Muscle layer of duodenum (tissue), 2 donors: ENCODE measurements at regions not wholly inside any gene's neighbourhood (a gene's known extent, or its start where the extent isn't known, plus 50 kb on each side); places are given as distances from the start of the nearest gene placed in this dataset.

Source experiments
- H3K27ac ChIP-seq: one replicate; pipeline ENCODE4 v1.7.0; 2013; ENCODE audit warnings: mild to moderate bottlenecking, low read length
- H3K27me3 ChIP-seq: one replicate; pipeline ENCODE4 v1.7.0; 2013; ENCODE audit warnings: low read depth, mild to moderate bottlenecking, control low read depth, low read length
- H3K36me3 ChIP-seq, 2 donors: one replicate each; pipeline ENCODE4 v1.7.0; 2013; ENCODE audit warnings: low read length in 2 of 2, control low read depth in 1 of 2, mild to moderate bottlenecking in 1 of 2; ENCODE audit not compliant: insufficient read depth in 2 of 2, control insufficient read depth in 1 of 2
- H3K4me1 ChIP-seq, 2 donors: one replicate each; pipeline ENCODE4 v1.7.0; 2013; ENCODE audit warnings: low read length in 2 of 2, mild to moderate bottlenecking in 2 of 2, control low read depth in 1 of 2, moderate library complexity in 1 of 2; ENCODE audit not compliant: insufficient read depth in 2 of 2, control insufficient read depth in 1 of 2
- H3K4me3 ChIP-seq, 2 donors: one replicate each; pipeline ENCODE4 v1.7.0; 2013; ENCODE audit warnings: low read length in 2 of 2, low read depth in 1 of 2, mild to moderate bottlenecking in 1 of 2
- H3K9me3 ChIP-seq, 2 donors: one replicate each; pipeline ENCODE4 v1.7.0; 2013; ENCODE audit warnings: low read length in 2 of 2, control low read depth in 1 of 2, mild to moderate bottlenecking in 1 of 2; ENCODE audit not compliant: control insufficient read depth in 1 of 2
- donor health status: healthy.

DNA sequence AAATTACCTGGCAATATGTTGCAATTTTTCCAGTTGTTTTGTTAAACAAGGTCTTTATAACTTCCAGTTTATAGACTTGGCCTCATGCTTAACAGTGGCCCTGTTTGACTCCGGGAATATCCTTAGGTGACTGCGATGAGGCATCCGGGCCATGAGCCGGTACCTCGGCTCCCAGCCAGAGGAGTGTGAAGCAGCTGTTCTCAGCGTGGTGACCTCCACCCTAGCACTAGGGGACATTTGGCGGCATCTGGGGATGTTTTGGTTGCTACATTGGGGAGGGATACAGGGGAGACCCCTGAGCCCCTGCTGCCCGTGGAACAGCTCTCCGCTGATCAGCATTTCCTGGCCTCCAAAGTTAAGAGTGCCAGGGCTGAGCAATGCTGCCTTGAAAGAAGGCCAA lies 533.4 kb downstream of the IRX1 start:
- Histone ChIP-seq H3K4me1 (no peaks in the 10 kb centered on the region), H3K9me3 (peaks cover 0 to 9% of the 10 kb centered on the region in 2 donors), H3K36me3 (no peaks in the 10 kb centered on the region), H3K4me3 (no peak overlapping the region), H3K27ac (no peak overlapping the region), H3K27me3 (peaks cover 4% of the 10 kb centered on the region)

DNA sequence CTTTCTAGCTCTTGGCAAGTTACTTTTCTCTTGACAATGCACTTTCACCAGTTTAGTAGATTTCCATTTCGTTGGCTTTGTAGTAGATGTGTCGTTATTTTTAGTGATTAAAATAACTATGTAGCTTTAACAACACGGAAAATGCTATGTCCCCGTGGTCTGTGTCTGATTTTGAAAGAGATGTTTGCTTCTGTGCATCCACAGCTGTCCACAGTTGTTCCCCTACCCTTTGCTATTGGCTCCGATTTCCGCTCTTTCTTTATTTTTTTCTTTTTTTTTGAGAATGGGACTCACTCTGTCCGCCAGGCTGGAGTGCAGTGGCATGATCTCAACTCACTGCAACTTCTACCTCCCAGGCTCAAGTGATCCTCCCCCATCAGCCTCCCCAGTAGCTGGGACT lies 533.9 kb downstream of the IRX1 start:
- Histone ChIP-seq H3K36me3 (no peaks in the 10 kb centered on the region), H3K27me3 (no peaks in the 10 kb centered on the region), H3K9me3 (peaks cover 0 to 9% of the 10 kb centered on the region in 2 donors), H3K4me3 (no peak overlapping the region), H3K4me1 (no peaks in the 10 kb centered on the region), H3K27ac (no peak overlapping the region)

DNA sequence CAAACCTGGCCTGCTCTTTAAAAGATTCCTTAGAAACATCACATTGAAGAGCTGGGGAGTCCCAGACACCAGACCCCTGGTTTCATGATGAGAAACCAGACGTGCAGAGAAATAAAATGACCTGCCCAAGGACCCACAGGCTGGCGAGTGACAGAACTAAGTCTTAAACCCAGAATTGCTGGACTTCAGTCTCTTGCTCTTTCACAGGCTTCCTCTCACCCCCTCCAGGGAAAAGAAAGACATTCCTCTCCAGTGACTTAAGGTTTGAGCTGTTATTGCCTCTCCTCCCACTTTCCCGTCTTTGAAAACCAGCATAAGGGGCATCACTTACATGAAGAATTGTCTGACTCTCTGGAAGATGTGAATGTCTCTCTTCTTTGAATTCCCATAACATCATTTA lies 535.2 kb downstream of the IRX1 start:
- Histone ChIP-seq H3K9me3 (peaks cover 0 to 9% of the 10 kb centered on the region in 2 donors), H3K4me3 (no peak overlapping the region), H3K27ac (no peak overlapping the region), H3K27me3 (no peaks in the 10 kb centered on the region), H3K4me1 (no peaks in the 10 kb centered on the region), H3K36me3 (no peaks in the 10 kb centered on the region)

DNA sequence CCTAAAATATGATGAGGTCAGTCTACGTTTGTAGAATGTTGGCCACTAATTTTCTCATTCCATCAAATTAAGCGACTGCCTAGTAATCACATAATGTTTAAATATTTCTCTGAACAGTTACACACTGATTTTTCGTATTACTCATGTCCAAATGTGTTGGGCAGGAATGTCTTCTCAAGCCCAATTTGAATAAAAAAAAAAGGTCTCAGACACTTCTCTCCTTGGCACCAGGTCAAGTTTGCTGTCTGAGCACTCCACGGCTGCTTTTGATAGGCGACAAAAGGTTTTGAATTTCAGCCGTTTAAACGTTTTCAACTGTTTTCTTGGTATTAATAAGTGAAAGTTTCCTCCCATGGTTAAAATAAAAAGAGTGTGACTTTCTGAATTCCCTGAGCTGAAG lies 542.1 kb downstream of the IRX1 start:
- Histone ChIP-seq H3K27ac (no peak overlapping the region), H3K36me3 (no peaks in the 10 kb centered on the region), H3K4me1 (no peaks in the 10 kb centered on the region), H3K9me3 (peaks cover 0 to 3% of the 10 kb centered on the region in 2 donors), H3K4me3 (no peak overlapping the region), H3K27me3 (no peaks in the 10 kb centered on the region)

DNA sequence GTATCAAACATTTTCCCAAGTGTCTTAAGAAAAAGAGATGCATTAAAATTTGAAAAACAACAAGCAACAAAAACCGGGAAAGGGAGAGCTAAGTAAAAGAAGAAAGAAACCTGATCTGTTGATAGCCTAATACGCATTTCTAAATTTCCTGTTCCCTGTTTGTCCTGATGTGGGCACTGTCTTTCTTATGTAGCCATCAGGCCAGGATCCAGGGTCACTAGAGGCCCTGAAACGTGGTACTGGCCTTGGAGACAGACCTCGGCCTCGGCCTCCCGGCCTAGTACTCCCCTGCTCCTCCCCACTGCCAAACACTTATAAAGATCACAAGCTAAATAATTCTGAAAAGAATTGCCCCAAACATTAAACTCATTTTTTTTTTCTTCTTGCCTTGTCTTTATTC lies 547.2 kb downstream of the IRX1 start:
- Histone ChIP-seq H3K4me3 (no peak overlapping the region), H3K36me3 (no peaks in the 10 kb centered on the region), H3K27me3 (no peaks in the 10 kb centered on the region), H3K27ac (no peak overlapping the region), H3K9me3 (peaks cover 0 to 7% of the 10 kb centered on the region in 2 donors), H3K4me1 (no peaks in the 10 kb centered on the region)

DNA sequence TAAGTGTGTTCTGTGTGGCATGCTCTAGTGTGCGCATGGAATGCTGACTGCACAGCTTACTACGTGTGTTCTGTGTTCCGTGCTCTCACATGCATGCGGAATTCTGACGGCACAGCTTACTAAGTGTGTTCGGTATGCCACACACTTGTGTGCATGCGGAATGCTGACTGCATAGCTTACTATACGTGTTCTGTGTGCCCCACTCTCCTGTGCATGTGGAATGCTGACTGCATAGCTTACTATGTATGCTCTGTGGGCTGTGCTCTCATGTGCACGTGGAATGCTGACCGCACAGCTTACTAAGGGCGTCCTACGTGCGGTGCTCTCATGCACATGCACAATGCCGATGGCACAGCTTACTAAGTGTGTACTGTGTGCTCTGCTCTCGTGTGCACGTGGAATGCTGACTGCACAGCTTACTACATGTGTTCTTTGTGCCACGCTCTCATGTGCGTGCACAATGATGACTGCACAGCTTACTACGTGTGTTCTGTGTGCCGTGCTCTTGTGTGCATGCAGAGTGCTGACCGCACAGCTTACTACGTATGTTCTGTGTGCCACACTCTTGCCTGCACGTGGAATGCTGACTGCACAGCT lies 548.9 kb downstream of the IRX1 start:
- H3K9me3 ChIP-seq: peaks cover 0 to 7% of the 10 kb centered on the region in 2 donors
- no peak overlapping the region for H3K27ac ChIP-seq
- H3K36me3 ChIP-seq: no peaks in the 10 kb centered on the region
- no peaks in the 10 kb centered on the region for H3K27me3 ChIP-seq
- no peak overlapping the region for H3K4me3 ChIP-seq
- H3K4me1 ChIP-seq: no peaks in the 10 kb centered on the region

DNA sequence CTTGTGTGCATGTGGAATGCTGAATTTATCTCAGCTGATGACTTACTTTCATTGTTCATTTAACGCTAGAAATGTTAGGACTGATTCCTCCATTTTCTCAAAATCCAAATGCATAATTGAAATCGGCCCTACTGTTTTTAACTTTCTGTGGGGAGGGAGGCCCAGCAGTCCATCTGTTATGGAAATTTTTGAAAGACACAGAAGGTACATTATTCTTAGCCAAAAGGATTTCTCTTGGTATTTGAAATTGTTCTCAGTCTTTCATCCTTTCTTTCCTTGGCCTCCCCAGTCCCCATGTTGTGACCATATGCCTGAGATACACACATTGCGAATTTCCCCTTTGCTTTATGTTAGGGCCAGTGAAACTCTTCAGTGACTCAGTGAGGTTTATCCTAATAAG lies 549.9 kb downstream of the IRX1 start:
- no peak overlapping the region for H3K27ac ChIP-seq
- H3K9me3 ChIP-seq: peaks cover 0 to 7% of the 10 kb centered on the region in 2 donors
- H3K4me3 ChIP-seq: no peak overlapping the region
- no peaks in the 10 kb centered on the region for H3K27me3 ChIP-seq
- no peaks in the 10 kb centered on the region for H3K4me1 ChIP-seq
- no peaks in the 10 kb centered on the region for H3K36me3 ChIP-seq

DNA sequence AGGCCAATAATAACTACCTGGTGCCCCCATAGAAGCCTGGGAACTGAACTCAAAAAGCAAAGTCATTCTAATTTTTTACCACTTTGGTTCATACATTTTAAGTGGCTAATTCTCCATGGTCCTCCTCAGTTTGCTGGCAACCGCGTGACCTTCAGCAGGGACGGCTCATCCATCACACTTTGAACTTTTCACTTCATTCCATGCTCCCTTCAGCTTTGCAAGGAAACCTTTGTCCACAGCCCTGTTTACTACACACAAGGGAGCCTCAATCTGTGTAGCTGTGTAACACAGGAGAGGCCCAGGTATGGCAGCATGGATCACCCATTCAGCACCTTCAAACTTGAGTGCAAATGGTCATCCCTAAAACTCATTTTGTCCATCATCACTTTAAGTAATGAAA lies 552.4 kb downstream of the IRX1 start:
- no peaks in the 10 kb centered on the region for H3K27me3 ChIP-seq
- no peaks in the 10 kb centered on the region for H3K4me1 ChIP-seq
- no peaks in the 10 kb centered on the region for H3K36me3 ChIP-seq
- peaks cover 0 to 5% of the 10 kb centered on the region in 2 donors for H3K9me3 ChIP-seq
- no peak overlapping the region for H3K27ac ChIP-seq
- H3K4me3 ChIP-seq: no peak overlapping the region

DNA sequence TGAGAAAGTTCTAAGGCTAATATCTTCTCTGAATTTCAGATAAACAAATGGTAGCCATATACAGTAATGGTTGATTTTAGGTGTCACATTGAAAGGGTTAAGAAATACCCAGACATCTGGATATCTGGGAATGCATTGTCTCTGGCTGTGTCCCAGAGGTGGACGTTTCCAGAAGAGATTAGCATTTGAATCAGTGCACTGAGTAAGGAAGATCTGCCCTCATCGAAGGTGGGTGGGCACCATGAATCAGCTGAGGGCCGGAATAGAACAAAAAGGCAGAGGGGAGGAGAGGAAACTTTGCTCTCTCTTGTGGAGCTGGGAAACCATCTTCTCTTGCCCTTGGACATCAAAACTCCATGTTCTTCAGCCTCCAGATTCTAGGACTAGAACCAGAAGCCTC lies 554.4 kb downstream of the IRX1 start:
- no peaks in the 10 kb centered on the region for H3K27me3 ChIP-seq
- no peaks in the 10 kb centered on the region for H3K36me3 ChIP-seq
- no peaks in the 10 kb centered on the region for H3K9me3 ChIP-seq
- H3K4me1 ChIP-seq: no peaks in the 10 kb centered on the region
- no peak overlapping the region for H3K4me3 ChIP-seq
- no peak overlapping the region for H3K27ac ChIP-seq

DNA sequence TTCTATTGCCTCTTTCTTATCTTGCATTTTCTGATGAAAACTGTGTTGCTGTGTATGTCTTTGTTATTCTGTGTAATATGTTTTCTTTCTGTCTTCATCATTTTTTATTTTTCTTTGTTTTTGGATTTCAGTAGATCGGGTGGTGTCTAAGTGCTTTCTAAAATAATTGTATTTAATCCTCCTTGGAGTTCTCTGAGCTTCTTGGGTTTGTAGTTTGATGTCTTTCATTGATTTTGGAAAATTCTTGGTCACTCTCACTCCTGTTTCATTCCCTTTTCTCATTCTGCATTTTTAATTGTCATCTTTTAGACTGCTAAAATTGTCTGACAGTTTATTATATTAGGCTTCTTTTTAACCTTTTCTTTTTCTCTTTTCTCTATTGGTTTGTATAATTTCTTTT lies 560.5 kb downstream of the IRX1 start:
- Histone ChIP-seq H3K4me3 (no peak overlapping the region), H3K27me3 (no peaks in the 10 kb centered on the region), H3K4me1 (no peaks in the 10 kb centered on the region), H3K9me3 (no peaks in the 10 kb centered on the region), H3K36me3 (no peaks in the 10 kb centered on the region), H3K27ac (no peak overlapping the region)

DNA sequence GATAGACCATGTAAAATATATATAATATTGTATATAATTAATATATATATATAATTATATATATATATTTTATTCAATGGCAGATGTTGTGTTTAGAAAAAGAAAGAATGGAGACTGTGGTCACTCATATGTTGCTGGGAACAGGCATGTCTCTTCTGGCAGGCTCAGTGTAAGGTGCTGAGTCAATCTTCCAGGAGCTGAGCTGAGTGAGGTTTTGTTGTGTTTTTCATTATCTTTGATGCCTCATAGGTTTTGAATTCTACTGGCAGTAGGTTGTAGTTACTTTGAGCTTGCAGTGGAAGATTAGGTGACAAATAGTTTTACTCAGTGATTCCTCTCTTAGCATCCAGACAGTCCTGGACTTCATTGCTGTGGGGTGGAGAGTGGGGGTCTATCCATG lies 561.3 kb downstream of the IRX1 start:
- Histone ChIP-seq H3K9me3 (no peaks in the 10 kb centered on the region), H3K27ac (no peak overlapping the region), H3K4me3 (no peak overlapping the region), H3K4me1 (no peaks in the 10 kb centered on the region), H3K36me3 (no peaks in the 10 kb centered on the region), H3K27me3 (no peaks in the 10 kb centered on the region)

DNA sequence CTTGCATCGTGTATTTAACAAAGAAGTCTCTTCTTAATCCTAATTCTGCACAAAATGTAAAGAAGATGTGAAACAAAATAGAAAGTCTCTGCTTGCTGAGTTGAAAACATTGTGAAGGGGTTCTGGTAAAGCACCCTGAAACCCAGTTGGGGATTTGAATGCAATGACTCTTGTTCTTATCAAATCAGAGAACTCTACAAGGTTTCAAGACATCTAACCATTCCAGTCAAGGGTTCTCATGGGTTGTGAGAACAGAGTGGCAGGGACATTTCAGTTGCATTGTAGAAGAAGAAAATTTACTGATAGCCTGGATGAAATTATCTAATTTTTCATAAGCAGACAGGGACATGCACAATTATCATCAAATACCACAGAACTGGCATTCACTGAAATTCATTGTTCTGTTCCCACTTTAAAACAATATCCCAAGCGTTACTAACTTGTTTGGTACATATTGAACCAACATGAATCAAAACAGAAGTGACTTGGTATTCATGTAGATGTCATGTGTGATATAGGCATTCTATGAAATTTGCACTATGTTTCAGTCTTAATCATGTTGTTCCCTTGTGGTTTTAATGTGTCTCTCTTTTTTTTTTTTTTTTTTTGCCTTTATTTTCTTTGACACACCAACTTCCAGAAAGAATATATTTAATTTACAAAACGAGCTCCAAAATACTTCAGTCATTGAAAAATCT lies 563.3 kb downstream of the IRX1 start:
- Histone ChIP-seq H3K27ac (no peak overlapping the region), H3K27me3 (no peaks in the 10 kb centered on the region), H3K9me3 (no peaks in the 10 kb centered on the region), H3K36me3 (no peaks in the 10 kb centered on the region), H3K4me3 (no peak overlapping the region), H3K4me1 (no peaks in the 10 kb centered on the region)
